ENCODE measurements at regions not wholly inside any gene's neighbourhood (a gene's known extent, or its start where the extent isn't known, plus 50 kb on each side); places are given as distances from the start of the nearest gene placed in this dataset.

DNA sequence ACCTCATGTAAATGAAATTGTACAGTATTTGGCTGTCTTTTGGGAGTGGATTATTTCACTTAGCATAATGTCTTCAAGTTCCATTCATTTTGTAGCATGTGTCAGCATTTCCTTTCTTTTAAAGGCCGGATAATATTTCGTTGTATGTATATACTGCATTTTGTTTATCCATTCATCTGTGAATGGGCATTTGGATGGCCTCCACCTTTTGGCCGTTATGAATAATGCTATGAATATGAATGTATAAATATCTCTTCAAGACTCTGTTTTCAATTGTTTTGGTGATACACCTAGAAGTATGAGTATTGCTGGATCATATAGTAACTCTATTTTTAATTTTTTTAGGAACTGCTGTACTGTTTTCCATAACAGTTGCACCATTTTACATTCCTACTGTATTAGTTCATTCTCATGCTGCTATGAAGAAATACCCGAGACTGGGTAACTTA is 164.9 kb downstream of the DYRK2 start:
- Mint-ChIP-seq H3K27me3 (no peaks in the 10 kb centered on the region), H3K4me3 (no peak overlapping the region), H3K27ac (no peak overlapping the region), H3K36me3 (ENCODE audit: low read depth) (peaks cover 2% of the 10 kb centered on the region), H3K9me3 (peaks cover 17% of the 10 kb centered on the region), H3K4me1 (peaks cover 2% of the 10 kb centered on the region)
- CTCF ChIA-PET: no interaction called here
- no peak for DNase-seq
- POLR2A ChIA-PET: no interaction called here

DNA sequence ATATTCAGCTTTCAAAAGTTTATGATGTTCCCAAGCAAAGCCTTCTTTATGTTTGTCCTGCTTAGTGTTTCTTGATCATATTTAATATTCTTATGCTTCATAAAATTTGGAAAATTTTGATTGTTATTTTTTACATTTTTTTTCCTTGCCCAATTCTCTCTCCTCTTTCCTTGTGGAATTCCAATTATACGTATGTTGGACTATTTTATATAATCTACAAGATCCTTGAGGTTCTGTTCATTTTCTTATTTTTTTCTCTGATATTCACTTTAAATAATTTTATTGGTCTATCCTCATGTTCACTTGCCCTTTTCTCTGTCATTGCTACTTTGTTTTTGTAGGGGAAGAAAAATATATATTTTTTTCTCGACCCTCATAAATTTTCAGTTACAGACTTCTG is 167.7 kb downstream of the DYRK2 start:
- H3K4me3 Mint-ChIP-seq: no peak overlapping the region
- ChIA-PET CTCF (no interaction called here), POLR2A (no interaction called here)
- no peak for DNase-seq
- H3K27me3 Mint-ChIP-seq: no peaks in the 10 kb centered on the region
- peaks cover 17% of the 10 kb centered on the region for H3K9me3 Mint-ChIP-seq
- peaks cover 2% of the 10 kb centered on the region for H3K36me3 Mint-ChIP-seq (ENCODE audit: low read depth)
- H3K27ac Mint-ChIP-seq: no peak overlapping the region
- peaks cover 2% of the 10 kb centered on the region for H3K4me1 Mint-ChIP-seq

DNA sequence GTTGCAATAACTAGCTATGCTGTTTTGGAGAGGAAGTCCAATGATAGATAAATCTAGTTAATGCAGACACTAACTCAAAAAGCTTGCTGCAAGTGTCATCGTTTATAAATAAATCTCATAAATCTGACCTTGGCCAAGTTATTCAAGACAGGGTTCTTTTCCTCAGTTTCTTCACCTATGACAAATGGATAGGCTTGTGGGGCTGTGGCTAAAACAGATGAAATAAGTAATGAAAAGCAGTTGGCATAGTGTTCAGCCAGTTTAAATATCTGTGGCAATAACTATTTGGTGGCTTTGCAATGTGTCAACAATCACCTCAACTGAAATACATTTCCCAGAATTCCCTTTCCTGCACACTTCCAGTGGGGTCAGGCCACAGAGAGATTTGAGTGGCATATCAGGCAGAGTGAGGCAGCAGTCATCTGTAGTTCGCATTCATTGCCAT is 169.9 kb downstream of the DYRK2 start:
- POLR2A ChIA-PET: no interaction called here
- peaks cover 2% of the 10 kb centered on the region for H3K36me3 Mint-ChIP-seq (ENCODE audit: low read depth)
- no peaks in the 10 kb centered on the region for H3K27me3 Mint-ChIP-seq
- DNase-seq: no peak
- H3K4me3 Mint-ChIP-seq: no peak overlapping the region
- peaks cover 15% of the 10 kb centered on the region for H3K9me3 Mint-ChIP-seq
- H3K4me1 Mint-ChIP-seq: no peaks in the 10 kb centered on the region
- CTCF ChIA-PET: interaction anchor here (0.5 kb wide), 1 partner anchor 218 kb away, joined by 3 read pairs; no protein-coding TSS in a partner anchor
- H3K27ac Mint-ChIP-seq: no peak overlapping the region

DNA sequence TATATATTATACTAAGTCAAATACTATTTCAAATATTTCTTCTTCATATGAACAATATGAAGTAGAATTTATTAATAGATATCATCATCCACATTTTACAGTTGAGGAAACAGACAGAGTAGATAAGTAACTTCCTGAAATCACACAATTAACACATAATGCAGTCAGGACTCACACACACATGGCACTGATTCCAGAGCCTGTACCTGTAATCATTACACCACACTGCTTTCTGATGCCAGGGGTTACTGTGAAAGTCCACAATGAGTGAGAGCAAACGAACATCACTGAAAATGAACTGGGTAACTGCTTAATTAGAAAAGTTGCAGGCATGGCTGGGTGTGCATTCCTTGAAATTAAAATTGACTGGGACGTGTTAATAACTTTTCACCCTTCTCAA is 169.3 kb upstream of the IFNG-AS1 start:
- ChIA-PET POLR2A (no interaction called here), CTCF (interaction anchor here (0.7 kb wide), 1 partner anchor 8 kb away, joined by 3 read pairs; no protein-coding TSS in a partner anchor)
- Mint-ChIP-seq H3K4me3 (no peak overlapping the region), H3K27me3 (no peaks in the 10 kb centered on the region), H3K27ac (no peak overlapping the region), H3K9me3 (peaks cover 15% of the 10 kb centered on the region), H3K4me1 (no peaks in the 10 kb centered on the region), H3K36me3 (ENCODE audit: low read depth) (peaks cover 2% of the 10 kb centered on the region)
- no peak for DNase-seq

DNA sequence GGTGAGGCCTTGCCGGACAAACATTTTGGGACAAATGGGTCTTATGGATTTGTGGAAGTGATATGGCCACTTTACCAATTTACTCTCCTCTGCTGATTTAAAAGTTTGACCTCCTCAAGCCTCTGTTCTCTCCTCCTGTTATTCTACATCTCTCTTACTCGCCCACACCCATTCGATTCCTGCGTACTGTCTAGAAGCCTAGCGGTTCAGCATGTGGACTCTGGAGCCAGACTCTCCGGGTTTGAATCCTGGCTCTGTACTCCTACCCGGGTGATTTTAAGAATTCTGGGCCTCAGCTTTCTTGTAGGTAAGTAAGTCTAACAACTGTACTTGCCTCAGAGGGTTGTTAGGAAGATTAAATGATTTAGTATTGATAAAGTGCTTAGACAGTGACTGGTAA is 168.6 kb upstream of the IFNG-AS1 start:
- ChIA-PET POLR2A (no interaction called here), CTCF (interaction anchor here (0.7 kb wide), 1 partner anchor 9 kb away, joined by 3 read pairs; no protein-coding TSS in a partner anchor)
- Mint-ChIP-seq H3K27ac (no peak overlapping the region), H3K36me3 (ENCODE audit: low read depth) (peaks cover 2% of the 10 kb centered on the region), H3K9me3 (peaks cover 9% of the 10 kb centered on the region), H3K4me3 (no peak overlapping the region), H3K4me1 (no peaks in the 10 kb centered on the region), H3K27me3 (no peaks in the 10 kb centered on the region)
- DNase-seq: no peak

DNA sequence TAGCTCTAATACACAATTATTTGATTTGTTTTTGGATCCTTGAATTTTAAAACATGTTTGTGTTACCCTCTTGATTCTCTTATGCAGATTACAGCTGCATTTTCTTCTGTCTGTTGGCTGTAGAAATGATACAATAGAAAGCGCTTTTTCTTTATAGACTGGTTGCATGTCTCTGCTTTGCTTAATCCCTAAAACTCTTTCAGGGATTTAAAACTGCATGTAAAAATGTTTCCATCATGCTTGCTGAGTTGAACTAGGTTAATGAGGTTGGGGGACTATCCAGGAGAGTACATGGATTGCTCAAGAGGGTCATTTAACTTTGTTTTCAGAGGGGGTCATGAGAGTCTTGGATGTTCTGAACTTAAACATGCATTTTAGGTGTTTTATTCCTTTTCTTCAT is 166.4 kb upstream of the IFNG-AS1 start:
- Mint-ChIP-seq H3K4me3 (no peak overlapping the region), H3K36me3 (ENCODE audit: low read depth) (no peaks in the 10 kb centered on the region), H3K27ac (no peak overlapping the region), H3K9me3 (no peaks in the 10 kb centered on the region), H3K27me3 (no peaks in the 10 kb centered on the region), H3K4me1 (peaks cover 2% of the 10 kb centered on the region)
- ChIA-PET CTCF (interaction anchor here (1.4 kb wide), 1 partner anchor 16 kb away, joined by 3 read pairs; no protein-coding TSS in a partner anchor), POLR2A (no interaction called here)
- no peak for DNase-seq

DNA sequence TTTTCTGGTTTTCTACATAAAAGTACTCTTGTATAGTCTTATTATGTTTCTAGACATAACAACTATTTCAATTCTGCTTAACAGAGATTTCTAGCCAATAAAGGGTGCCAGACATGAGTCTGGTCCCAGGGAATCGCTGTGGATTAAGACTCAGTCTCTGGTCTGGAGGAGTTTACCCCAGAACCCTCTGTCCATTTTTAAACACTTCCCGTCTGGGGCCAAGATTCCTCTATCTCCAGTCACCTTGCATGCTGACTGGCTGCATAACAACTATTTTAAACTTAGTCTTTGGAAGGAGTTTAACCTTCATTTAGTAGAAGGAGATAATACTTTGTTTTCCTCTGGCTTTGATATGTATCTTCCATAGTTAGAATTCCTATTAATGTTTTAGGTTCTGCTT is 163.1 kb upstream of the IFNG-AS1 start:
- no peak for DNase-seq
- Mint-ChIP-seq H3K27me3 (no peaks in the 10 kb centered on the region), H3K4me1 (peaks cover 7% of the 10 kb centered on the region), H3K9me3 (peaks cover 2% of the 10 kb centered on the region), H3K36me3 (ENCODE audit: low read depth) (no peaks in the 10 kb centered on the region), H3K27ac (no peak overlapping the region), H3K4me3 (no peak overlapping the region)
- ChIA-PET POLR2A (no interaction called here), CTCF (no interaction called here)

DNA sequence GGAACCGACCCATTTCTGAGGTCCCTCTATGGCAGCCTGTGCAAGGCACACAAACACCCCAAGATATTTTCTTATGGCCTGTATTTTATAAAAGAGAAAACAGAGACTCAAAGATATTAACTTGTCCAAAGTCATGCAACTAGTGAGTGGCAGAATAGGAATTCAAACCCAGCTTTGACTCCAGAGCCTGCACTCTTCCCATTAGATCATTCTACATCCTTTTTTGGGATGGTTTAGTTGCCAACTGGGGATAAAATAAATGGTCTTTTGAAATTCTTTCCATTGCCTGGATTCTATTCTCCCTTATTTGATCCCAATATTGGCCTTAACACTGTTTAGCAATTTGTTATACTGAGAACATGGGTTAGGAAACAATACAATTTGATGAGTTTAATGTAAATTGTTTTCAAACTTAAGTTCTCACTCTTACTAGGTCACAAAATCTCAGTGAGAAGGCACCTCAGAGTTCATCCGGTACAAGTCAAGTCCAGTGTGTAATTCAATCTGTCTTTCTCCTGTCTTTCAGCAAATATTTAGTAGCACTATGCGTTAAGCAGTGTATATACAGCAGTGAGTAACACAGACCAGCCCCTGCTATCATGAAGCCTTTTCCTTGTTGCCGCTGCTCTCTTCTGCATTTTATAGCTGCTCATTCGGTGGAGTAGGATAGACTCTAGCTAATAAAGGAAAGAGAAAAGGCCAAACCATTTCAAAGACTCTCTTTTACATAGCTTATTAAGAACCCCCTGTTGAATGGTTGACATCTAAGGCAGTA is 162.1 kb upstream of the IFNG-AS1 start:
- Mint-ChIP-seq H3K27me3 (no peaks in the 10 kb centered on the region), H3K4me3 (no peak overlapping the region), H3K4me1 (peaks cover 7% of the 10 kb centered on the region), H3K9me3 (peaks cover 2% of the 10 kb centered on the region), H3K27ac (no peak overlapping the region), H3K36me3 (ENCODE audit: low read depth) (no peaks in the 10 kb centered on the region)
- CTCF ChIA-PET: no interaction called here
- POLR2A ChIA-PET: no interaction called here
- DNase-seq: no peak

DNA sequence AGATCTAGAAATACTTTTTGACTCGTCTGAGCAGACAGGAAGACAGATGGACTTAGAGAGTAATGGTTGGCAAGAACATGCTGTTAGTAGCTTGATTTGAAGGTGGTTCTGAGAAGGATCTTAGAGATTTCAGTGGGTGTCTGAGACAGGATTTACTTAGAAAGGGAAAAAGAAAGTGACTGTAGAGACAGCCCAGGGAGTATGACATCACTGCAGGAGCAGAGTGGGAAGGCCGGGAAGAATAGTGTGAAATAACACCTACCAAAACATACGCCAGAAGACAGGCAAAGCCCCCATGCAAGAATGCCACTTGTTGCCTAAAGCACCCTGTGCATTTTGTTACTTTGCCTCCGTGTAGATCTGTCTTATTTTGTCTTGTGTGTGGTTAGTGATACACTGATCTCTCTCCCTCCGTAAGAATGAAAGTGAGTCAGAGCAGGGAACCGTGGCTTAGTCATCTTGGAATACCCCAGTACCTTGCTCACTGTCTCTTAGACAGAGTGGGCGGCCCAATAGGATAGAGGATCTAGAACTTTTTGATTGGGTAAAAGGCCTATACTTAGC is 161.3 kb upstream of the IFNG-AS1 start:
- Mint-ChIP-seq H3K4me1 (peaks cover 7% of the 10 kb centered on the region), H3K36me3 (ENCODE audit: low read depth) (no peaks in the 10 kb centered on the region), H3K4me3 (no peak overlapping the region), H3K27ac (no peak overlapping the region), H3K9me3 (peaks cover 2% of the 10 kb centered on the region), H3K27me3 (no peaks in the 10 kb centered on the region)
- no peak for DNase-seq
- ChIA-PET POLR2A (no interaction called here), CTCF (no interaction called here)

DNA sequence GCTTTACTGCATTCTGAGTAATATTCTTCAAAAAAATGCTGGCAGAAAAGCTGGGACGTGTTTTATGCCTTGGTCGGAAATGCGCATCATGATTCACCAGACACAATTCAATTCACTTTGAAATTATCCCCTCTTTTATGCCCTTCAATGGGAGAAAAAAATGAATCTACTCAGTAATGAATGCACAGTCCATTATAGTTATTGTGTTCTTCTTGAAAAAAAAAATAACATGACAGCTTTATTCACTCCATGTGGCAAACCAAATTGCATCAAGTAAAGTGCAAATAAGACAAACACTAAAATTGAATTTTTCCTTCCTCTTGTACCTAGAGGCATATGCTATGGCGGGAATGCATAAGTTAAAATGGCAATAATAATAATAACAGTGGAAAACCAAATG is 159.4 kb upstream of the IFNG-AS1 start:
- peaks cover 2% of the 10 kb centered on the region for H3K9me3 Mint-ChIP-seq
- DNase-seq: no peak
- POLR2A ChIA-PET: no interaction called here
- H3K36me3 Mint-ChIP-seq (ENCODE audit: low read depth): no peaks in the 10 kb centered on the region
- H3K4me3 Mint-ChIP-seq: no peak overlapping the region
- H3K27ac Mint-ChIP-seq: no peak overlapping the region
- peaks cover 7% of the 10 kb centered on the region for H3K4me1 Mint-ChIP-seq
- CTCF ChIA-PET: no interaction called here
- no peaks in the 10 kb centered on the region for H3K27me3 Mint-ChIP-seq

DNA sequence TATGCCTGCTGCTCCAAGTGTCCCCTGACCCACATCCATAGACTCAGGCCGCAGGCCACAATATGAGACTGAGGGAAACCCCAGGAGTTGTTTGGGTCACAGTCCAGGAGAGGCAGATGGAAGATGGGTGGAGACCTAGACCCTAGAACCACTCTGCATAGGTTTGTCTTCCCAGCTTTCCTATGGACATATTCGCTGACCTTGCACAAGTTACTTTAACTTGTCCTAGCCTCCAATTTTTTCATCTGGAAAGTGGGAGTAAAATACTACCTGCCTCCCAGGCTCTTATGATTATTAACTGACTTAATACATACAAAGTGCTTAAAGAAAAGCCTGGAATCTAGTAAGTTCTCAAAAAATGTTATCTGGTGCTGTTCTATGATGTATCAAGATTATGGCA is 157.1 kb upstream of the IFNG-AS1 start:
- DNase-seq: no peak
- no peaks in the 10 kb centered on the region for H3K27me3 Mint-ChIP-seq
- ChIA-PET CTCF (no interaction called here), POLR2A (no interaction called here)
- peaks cover 7% of the 10 kb centered on the region for H3K4me1 Mint-ChIP-seq
- H3K36me3 Mint-ChIP-seq (ENCODE audit: low read depth): no peaks in the 10 kb centered on the region
- H3K4me3 Mint-ChIP-seq: no peak overlapping the region
- H3K9me3 Mint-ChIP-seq: peaks cover 2% of the 10 kb centered on the region
- no peak overlapping the region for H3K27ac Mint-ChIP-seq

DNA sequence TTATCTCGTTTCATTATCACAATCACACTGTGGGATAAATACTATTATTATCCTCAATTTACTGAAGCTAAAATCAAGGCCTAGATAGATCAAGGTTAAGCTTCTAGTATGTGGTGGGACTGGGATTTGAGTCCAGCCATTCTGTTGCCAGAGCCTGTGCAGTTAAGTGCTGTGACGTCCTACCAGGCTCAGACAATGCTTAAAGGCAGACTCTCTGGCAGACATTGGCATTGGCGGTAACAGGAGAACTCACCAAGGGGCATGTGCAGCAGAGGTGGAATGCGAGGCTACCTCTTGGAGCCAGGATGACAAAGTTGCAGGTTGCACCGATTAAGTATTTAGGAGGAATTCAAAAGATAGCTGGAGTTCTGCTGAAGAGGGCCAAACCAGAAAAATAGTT is 155.6 kb upstream of the IFNG-AS1 start:
- H3K27me3 Mint-ChIP-seq: peaks cover 2% of the 10 kb centered on the region
- H3K27ac Mint-ChIP-seq: no peak overlapping the region
- no peak for DNase-seq
- peaks cover 3% of the 10 kb centered on the region for H3K9me3 Mint-ChIP-seq
- H3K4me3 Mint-ChIP-seq: no peak overlapping the region
- H3K4me1 Mint-ChIP-seq: peaks cover under 1% of the 10 kb centered on the region
- POLR2A ChIA-PET: no interaction called here
- H3K36me3 Mint-ChIP-seq (ENCODE audit: low read depth): no peaks in the 10 kb centered on the region
- CTCF ChIA-PET: no interaction called here

DNA sequence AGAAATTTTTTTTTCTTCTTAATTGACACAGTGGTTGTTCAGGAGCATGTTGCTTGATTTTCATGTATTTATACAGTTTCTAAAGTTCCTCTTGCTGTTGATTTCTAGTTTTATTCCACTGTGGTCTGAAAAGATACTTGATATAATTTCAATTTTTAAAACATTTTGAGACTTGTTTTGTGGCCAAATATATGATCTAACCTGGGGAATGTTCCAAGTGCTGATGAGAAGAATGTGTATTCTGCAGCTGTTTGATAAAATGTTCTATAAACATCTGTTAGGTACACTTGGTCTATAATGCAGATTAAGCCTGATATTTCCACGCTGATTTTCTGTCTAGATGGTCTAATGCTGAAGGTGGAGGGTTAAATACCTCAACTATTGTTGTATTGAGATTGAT is 151.4 kb upstream of the IFNG-AS1 start:
- ChIA-PET CTCF (no interaction called here), POLR2A (no interaction called here)
- peaks cover 11% of the 10 kb centered on the region for H3K9me3 Mint-ChIP-seq
- no peak overlapping the region for H3K27ac Mint-ChIP-seq
- peaks cover 5% of the 10 kb centered on the region for H3K27me3 Mint-ChIP-seq
- H3K36me3 Mint-ChIP-seq (ENCODE audit: low read depth): no peaks in the 10 kb centered on the region
- DNase-seq: no peak
- no peaks in the 10 kb centered on the region for H3K4me1 Mint-ChIP-seq
- no peak overlapping the region for H3K4me3 Mint-ChIP-seq

DNA sequence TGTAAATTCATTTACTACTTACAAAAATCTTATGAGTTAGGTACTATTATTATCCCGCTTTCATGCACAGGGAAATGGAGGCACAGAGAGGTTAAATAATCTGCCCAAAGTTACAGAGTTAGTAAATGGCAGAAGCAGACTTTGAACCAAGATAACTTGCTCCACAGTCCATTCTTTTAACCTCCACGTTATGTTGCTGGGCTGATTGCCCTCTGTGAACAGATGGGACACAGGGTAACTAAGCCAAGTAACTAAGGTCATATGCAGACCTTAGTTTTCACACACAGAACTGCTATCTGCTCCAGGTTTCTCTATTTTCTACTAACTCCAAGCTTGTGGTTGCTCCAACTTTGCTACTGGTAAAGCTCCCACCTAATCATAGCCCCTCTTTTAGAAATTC is 147.1 kb upstream of the IFNG-AS1 start:
- peaks cover 11% of the 10 kb centered on the region for H3K9me3 Mint-ChIP-seq
- ChIA-PET POLR2A (no interaction called here), CTCF (no interaction called here)
- DNase-seq: no peak
- H3K27ac Mint-ChIP-seq: no peak overlapping the region
- H3K27me3 Mint-ChIP-seq: peaks cover 5% of the 10 kb centered on the region
- no peak overlapping the region for H3K4me3 Mint-ChIP-seq
- H3K36me3 Mint-ChIP-seq (ENCODE audit: low read depth): no peaks in the 10 kb centered on the region
- H3K4me1 Mint-ChIP-seq: no peaks in the 10 kb centered on the region
